GM19239 (cell line): ENCODE measurements at regions not wholly inside any gene's neighbourhood (a gene's known extent, or its start where the extent isn't known, plus 50 kb on each side); places are given as distances from the start of the nearest gene placed in this dataset.

ENCODE experiments used
- DNase-seq: peaks from one replicate; pipeline ENCODE4 v3.0.0; 2011; ENCODE audit warnings: low spot score; ENCODE audit not compliant: insufficient read length
- FAIRE-seq: peaks from 2 replicates; lab custom pipeline; 2011; peaks lifted over from hg19 to GRCh38; lab: Jason Lieb, UNC

DNA sequence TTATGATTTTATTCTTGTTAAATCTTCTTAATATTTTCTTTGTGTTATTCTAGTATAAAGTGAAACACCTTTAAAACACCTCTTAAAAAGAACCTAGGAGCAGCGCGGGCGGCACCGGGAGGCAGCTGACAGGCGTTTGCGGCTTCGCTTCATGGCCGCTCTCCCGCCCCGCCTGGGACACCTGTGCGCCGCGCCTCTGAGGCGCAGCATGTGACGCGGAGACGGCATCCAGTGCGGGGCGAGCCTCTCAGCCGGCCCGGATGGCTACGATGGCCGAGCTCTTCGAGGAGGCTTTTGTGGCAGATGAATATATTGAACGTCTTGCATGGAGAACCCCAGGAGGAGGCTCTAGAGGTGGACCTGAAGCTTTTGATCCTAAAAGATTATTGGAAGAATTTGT, 1592.7 kb downstream of the TECRL start:
- FAIRE-seq (no peak), DNase-seq (no peak)

DNA sequence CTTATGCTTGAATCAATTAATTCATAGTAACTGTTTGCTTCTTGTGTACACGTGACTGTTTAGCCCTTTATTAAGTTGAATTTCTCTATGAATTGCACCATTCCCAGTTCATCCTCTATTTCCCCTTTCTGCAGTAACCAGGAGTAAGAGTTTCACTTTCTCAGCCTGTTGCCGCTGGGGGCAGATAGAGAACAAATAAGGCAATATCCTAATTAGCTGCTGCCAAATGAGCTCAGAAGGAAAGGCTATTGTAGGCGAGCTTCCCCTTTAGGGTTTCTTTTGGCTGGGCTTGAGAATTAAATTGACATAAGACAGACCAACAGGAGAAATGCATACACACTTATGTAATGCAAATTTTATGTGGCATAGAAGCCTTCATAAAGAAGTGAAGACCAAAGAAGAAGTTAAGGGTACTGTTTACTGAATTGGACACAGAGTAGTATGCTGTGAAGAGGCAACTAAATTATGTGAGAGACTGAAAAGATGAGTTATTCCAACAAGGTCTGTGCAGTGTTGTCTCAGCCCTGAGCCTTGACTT, 1594.7 kb downstream of the TECRL start:
- DNase-seq = no peak
- no peak for FAIRE-seq

DNA sequence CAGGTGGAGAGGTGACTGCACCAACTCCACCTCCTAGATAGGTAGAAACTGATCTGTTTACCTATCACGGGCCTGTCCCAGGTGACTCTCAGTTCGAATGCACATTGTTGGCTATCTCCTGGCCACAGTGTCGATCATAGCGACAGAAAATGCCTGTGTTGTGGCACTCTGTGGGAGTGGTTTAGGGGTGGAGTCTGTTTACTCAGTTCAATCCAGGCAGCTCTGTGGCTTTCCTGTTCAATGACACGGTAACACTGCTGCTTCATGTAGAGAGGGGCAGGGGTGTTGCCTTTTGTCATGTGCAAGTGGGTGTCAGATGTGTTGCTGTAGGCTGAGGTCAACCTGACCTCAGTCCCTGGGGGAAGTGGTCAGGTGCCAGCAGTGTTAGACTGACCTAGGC, 1602.4 kb downstream of the TECRL start:
- DNase-seq (no peak), FAIRE-seq (no peak)

- FAIRE-seq = no peak
Observed at GRCh38 chr4:62804075-62804474, 1603.9 kb downstream of the ADGRL3 start.

GRCh38 chr4:62797221-62797620, 1597.1 kb downstream of the ADGRL3 start:
- FAIRE-seq = no peak

More at GRCh38 chr4:62804075-62804474, 1603.9 kb downstream of the ADGRL3 start:
- DNase-seq = no peak

DNA sequence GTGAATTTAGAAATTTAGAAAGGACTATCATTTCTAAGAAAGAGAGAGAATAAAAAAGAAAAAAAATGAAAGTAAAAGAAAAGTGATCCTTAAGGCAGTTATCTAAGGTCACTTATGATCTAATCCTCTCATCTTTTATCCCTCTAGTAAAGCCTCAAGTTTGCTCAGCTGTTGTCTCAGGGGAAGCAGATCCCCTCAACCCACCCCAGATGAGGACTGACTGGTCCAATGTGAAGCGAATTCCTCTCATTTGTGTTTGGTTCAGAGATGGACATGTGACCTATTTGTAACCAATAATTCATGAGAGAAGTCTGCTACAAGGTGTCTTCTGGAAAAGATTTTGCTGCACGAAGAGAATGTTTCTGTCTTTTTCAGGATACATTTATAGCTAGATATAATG, 1591.3 kb downstream of the ADGRL3 start:
- no peak for FAIRE-seq
- no peak for DNase-seq

More at GRCh38 chr4:62797221-62797620, 1597.1 kb downstream of the ADGRL3 start:
- DNase-seq = no peak

DNA sequence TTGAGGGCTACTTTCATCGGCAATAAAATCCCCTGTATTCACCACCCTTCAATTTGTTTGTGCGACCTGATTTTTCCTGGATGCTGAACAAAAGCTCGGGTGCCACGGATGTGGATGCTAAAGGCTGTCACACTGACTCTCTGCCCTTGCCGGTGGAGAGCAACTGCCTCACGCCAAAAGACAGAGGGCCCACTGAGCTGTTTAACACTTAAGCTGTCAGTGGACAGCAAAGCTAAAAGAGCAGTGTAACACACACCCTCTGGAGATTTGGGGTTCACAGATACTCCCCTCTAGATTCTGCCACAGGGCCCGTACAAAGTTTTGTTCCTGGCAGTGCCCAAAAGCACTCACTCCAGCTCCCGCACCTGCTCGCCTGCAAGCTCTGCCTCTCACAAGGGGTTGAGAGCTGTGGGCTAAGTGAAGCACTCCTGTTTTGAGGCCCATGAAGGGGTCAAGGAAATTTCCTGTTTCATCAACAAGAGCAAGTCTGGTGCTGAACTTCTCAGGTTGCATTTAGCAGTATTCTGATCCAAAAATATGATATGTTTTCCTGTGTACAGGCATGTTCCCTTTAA, 1571.9 kb downstream of the ADGRL3 start:
- DNase-seq (no peak), FAIRE-seq (no peak)

GRCh38 chr4:62740296-62740695, 1540.2 kb downstream of the ADGRL3 start:
- FAIRE-seq (no peak), DNase-seq (no peak)

DNA sequence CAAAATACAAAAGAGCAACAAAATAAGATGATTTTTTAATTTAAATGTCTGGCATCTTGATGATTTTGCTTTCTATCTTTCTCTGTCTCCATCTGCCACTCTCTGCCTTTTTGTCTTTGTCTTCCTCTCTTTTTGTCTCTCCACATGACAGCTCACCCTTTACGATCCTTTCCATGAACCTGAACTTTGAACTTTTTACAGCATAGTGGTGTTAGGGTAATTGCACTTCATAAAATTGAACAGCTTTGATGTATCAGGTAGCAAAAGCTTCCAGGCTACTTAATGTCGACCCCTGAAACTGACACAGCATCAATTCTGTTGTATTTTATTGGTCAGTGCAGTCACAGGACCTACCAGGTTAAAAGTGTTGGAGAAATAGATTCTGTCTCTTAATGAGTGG, 1517.0 kb downstream of the ADGRL3 start:
- FAIRE-seq = no peak
- DNase-seq = no peak

DNA sequence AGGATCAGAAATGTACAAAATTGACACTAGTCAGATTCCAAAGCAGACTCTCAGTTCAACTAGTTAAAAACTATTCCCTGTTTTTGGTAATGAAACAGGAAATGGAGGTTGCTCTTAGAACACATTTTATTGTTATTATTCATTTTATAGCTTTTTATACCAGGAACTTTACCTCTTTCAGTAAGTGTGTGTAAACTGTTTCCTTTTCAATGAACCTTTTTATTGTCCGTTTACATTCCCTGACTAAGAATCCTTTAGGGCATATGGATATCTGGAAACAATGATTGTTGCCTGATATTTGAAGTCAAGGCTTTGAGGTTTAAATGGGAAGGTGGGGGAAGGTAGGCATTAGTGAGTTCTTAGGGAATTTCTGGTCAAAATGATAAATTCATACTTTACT, 1511.4 kb downstream of the ADGRL3 start:
- FAIRE-seq = no peak
- no peak for DNase-seq

- DNase-seq = no peak
- FAIRE-seq = no peak
Observed at GRCh38 chr4:62709618-62710252, 1509.6 kb downstream of the ADGRL3 start.

- no peak for DNase-seq
- no peak for FAIRE-seq
Observed at GRCh38 chr4:62706423-62706822, 1506.3 kb downstream of the ADGRL3 start.

DNA sequence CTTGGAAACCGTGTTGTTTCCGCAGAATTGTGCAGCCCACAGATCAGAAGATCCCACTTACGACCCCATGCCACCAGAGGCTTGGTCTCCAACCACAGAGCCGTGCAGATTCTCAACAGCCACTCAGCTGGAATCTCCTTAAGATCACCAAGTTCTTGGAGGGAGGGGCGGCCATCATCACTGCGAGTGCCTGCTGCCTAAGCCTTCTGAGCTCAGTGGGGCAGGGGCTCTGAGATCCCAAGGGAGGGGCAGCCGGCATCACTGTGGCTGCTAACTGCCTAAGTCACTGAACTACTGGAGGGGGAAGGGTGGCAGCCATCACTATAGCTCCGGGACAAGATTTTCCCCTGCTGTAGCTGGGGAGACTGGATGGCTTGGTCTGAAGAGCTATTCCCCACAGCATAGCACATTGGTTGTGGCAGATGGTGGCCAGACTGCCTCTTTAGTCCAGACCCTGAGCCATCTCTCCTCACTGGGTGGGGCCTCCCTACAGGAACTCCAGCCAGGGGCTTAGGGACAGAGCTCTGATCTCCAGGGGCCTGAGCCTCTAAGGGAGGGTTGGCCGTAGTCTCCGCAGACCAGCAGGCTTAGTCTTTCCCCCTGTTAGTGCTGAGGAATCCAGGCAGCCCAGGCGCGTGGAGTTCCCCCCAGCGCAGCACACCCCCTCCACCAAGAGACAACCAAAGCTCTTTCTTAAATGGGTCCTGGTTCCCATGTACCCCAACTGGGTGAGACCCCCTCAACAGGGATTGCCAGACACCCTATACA, 1483.9 kb downstream of the ADGRL3 start:
- DNase-seq (no peak), FAIRE-seq (no peak)

DNA sequence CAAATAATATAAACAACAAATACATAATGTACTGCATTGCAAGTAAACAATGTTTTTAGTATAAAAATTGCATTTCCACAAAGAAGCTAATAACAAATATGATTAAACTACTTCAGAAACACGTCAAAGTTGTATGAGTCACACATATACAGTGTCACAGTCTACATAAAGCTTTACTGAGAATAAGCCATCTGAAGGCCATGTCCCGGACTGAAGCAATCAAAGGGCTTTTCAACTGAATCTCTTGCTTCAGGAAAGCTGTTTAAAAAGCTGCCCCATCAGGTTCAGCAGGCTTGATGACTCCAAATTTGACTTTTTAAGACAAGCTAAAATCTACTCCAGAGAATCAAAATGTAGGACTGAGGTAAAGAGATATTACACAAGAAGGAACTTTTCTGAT, 1476.8 kb downstream of the ADGRL3 start:
- no peak for FAIRE-seq

DNA sequence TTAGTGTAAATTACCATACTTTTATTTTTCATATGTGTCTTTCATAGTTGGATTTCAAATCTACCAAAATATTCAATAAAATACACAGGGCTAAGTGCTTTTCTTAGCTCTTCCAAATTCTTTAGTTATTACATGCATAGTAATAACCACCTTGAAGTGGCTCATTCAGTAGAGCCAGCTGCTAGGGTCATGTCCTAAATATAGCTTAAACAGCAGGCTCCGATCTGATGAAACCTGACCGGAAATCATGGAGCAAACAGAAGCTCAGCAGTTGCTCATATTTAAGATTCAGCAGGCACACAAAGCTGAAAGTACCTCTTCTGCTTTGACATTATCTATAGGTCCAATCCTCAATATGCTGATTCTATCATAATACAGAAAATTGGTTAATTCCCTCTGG, 1470.4 kb downstream of the ADGRL3 start:
- FAIRE-seq (no peak), DNase-seq (no peak)

More for the DNA sequence above, 1476.8 kb downstream of the ADGRL3 start:
- DNase-seq = no peak

GRCh38 chr4:62661821-62662220, 1461.7 kb downstream of the ADGRL3 start:
- DNase-seq = no peak
- FAIRE-seq = no peak

DNA sequence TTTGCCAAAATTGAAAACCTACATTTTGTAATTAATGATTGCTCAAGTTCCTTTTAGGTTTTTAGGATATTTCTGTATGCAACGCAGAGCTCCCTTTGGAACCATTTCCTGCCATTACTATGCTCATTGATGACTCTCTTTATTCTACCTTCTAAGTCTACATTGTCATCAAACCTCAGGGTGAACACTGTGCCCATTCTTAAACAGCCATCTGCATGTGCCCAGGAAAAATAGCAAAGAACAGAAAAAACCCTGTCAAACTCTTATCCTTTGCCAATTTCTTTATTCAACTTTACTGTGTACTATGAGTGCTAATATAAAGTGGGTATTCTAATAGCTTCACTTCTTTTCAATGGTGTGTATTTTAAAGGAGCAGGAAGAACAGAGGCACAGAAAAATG, 1455.9 kb downstream of the ADGRL3 start:
- FAIRE-seq (no peak), DNase-seq (no peak)

DNA sequence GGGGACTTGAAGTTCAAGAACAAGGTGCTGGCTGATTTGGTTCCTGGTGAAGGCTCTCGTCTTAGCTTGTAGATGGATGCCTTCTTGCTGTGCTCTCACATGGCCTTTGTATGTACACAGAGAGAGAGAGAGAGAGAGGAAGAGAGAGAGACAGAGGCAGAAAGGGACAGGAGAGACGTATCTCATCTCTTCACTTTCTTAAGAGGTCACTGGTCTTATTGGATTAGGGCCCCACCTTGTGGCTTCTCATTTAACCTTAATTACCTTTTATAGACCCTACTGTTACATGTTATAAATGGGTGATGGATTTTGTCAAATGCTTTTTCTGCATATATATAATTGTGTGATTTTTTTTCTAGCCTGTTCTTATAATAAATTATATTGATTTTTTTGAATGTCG, 1444.2 kb downstream of the ADGRL3 start:
- FAIRE-seq (no peak), DNase-seq (no peak)

GRCh38 chr4:62640296-62640695, 1440.2 kb downstream of the ADGRL3 start:
- FAIRE-seq (no peak), DNase-seq (no peak)

- FAIRE-seq (no peak), DNase-seq (no peak)
Observed at GRCh38 chr4:62627671-62628070, 1427.5 kb downstream of the ADGRL3 start.

- FAIRE-seq (no peak), DNase-seq (no peak)
Observed at GRCh38 chr4:62627141-62627540, 1427.0 kb downstream of the ADGRL3 start.
